HG03521 (cell line): ENCODE measurements at regions not wholly inside any gene's neighbourhood (a gene's known extent, or its start where the extent isn't known, plus 50 kb on each side); places are given as distances from the start of the nearest gene placed in this dataset.
"Not testable (repeated sequence)": the region's sequence is repeated elsewhere in the genome, so short reads cannot be mapped to it uniquely, and the experiment has no call there.

ENCODE experiments used
- ATAC-seq: cut with Tn5 transposase; IDR thresholded peaks from one replicate; pipeline ENCODE4 v1.9.1; 2021; ENCODE audit warnings: mild to moderate bottlenecking, moderate library complexity; ENCODE audit not compliant: unreplicated experiment

DNA sequence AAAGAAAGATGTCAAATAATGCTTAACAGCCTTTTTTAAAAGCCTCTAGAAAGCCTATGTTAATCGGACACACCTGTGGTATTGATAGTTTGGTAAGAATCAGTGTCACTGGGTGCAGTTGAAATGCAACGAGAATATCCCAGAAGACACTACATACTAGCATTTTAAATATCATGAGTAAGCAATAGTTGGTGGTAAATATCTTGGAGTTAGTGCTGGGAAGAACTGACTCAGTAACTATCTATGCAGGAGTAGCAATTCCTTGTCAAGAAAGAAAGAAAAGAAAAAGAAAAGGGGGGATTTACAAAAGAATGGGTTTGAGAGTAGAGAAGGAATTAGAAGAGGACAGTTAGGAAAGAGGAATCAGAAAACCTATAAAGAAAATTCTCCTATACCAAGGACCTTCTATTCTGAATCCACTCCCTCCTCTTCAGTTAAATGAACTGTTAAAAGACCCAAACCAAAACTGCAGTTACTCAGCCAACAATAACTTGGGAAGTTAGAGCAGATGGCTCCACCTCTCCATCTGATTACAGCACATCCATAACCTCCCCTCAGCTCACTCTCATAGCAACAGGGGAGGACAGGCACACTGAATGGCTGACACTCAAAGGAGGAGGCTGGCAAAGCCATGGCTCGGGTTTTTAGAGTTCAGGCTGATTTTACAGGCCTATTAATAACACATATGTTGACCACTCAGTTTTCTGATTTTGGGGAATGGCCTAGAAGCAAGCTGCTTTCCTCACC is 207.6 kb upstream of the MDFIC2 start:
- ATAC-seq = no peak

DNA sequence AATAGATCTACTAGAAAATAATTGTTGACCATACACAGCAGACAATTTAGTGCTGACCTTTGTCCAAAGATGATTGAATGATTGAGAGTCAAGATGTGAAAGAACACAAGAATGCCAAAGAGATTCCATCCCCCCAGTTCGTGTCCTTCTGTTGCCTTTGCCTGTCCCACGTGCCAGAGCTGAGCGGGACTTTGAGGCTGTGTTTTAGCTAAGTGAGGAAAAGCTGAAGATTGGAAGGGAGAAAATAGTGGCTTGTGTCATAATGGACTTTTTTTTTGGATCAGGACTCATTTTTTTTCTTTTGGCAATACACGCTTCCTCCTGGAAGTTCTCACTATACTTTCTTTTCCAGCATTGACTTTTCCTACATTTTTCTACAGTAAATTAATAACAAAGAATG is 206.6 kb upstream of the MDFIC2 start:
- no peak for ATAC-seq

DNA sequence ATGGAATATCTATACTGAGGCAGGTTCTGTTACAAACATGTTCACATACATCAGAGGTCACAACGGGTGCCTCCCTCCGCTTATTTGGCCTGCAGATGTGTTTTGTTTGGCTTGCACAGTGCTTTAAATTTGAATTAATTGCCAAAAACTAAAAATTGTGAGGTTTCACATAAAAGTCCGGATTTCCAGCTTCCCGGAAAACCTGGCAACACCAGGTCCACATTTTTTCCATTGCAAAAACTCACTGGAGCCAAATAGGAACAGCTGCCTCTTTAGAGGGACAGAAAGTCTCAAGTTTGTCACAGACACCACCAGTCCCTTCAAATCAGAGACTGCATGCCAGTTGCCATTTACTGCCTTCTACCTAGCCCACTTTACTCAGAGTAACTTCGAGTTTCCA is 205.9 kb upstream of the MDFIC2 start:
- ATAC-seq = no peak

DNA sequence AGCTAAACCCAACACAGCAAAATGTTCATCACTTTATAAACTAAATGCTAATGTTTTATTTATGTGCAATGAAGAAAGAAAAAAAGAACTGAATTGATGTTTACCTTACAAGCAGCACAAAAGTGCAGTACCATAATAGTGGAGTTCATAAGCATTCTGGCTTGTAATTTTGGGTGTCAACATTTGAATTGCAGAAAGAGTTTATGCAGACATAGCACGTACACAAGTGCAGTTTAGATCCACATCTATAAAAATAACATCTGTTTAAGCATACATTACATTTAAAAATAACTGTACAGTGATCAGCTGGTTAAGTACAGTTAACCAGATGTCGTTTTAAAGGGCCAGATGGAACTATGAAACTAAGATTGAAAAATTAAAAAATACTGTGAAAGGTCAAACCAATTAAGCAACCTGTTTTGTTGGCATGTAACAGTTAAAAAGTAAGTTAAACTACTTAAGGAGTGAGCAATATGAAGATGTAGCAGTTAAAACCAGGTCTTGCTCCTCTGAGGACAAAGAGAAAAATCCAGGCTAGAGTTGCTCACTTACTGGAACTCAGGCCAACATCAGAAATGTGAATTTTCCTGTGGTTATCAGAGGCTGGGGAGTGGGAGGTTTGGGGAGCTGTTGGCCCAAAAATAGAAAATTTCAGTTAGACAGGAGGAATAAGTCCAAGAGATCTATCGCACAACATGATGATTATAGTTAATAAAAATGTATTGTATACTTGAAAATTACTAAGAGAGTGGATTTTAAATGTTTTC is 204.9 kb upstream of the MDFIC2 start:
- ATAC-seq = no peak

DNA sequence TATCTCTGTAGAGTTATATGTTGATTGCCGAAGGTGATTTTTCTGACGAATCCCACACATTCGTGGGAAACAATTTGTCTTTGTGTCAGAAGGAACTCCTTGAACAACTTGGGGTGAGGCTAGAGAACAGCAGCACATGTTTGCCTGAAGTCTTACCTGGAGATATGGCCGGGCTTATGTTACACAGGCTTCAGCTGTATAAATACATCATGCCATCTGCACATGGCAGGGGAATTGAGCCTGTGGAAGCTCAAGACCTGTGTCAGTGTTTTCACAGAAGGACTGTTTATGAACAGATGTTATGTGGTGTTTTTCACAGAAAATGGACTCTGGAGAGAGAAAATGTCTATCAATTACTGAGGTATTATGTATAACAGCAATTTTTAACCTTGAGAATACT is 203.6 kb upstream of the MDFIC2 start:
- no peak for ATAC-seq

DNA sequence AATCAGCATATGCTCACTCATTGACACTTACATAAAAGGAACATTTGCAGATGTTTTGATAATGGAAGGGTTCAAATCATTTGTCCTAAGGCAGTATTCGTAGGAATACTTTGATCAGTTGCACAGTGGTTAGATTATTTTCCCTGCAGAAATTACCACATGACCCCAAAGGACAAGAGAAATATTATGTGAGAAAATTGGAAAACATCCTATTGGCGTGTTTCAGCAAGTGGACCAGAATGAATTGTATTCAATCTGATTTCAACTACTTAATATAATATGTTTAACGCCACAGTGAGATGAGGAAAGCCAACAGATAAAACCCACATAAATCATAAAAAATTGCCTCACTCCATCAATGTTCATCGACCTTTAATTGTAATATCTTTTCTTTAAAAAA is 195.0 kb upstream of the MDFIC2 start:
- ATAC-seq = no peak

DNA sequence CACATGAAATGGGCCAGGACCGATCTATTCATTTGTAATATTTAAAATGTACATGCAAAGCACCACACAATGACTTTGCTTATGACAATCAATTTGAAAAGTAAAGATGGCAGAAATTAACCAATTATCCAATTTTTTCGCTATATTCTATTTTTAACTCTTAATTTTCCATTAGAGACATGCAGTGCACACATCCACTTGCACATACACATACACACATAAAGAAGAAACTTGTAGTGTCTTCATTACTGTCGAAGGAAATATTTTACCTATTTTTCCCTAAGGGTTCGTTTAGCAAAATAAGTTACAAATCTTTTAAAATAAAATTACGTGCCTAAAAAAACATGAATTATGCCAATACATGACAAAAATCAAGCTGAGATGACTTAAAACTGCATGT is 194.3 kb upstream of the MDFIC2 start:
- no peak for ATAC-seq

DNA sequence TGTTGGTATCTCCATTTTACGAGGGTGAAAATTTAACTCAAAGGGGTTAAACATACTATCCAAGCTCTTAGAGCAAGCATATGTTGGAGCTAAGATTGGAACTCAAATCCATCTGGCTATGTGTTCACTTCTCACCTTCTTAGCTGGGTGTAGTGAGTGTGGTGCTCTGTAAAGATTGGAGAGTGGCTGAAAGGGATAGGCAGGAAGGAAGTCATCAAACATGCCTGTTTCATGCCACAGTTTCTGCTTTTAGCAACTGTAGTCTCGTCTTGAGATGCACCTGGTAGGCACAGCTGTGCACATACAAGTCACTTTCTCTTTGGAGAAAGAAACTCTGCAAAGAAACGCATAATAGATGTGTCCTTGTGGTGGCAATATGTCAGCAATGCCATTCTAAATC is 189.1 kb upstream of the MDFIC2 start:
- ATAC-seq = no peak

DNA sequence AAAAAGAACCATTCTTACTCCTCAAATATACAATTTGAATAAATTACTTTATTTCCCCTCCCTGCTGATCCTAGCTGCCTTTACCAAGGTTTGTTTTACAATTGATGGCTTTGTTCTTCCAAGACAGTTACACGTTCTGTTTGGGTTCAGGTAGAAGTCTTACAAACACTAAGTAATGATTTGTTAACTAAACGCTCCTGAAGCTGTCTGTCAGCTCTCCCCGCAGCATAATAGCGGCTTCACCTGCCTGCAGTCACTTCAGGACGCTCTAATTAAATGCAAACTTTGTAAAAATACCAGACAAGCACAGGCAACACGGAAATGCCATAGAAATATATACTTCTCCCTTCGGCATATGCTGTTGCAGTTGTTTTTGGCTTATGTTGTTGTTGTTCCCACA is 176.4 kb upstream of the MDFIC2 start:
- ATAC-seq = no peak

DNA sequence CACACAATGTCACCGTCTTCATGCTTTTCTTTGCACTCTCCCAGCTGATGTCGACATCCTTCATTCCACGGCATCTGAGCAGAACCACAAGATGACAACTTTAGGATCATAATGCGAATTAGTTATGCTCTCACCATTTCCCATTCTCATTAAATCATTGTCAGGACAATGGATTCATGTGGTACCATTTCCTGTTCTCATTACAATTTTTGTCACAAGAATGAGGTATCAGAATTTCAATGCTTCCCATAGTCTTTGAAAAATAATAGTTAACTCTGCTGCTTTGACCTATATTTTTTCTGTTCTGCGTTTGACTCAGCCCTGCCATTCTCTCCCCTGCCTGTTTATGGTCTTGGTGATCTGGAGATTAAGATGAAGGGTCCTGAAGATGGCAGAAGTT is 175.7 kb upstream of the MDFIC2 start:
- ATAC-seq = no peak

DNA sequence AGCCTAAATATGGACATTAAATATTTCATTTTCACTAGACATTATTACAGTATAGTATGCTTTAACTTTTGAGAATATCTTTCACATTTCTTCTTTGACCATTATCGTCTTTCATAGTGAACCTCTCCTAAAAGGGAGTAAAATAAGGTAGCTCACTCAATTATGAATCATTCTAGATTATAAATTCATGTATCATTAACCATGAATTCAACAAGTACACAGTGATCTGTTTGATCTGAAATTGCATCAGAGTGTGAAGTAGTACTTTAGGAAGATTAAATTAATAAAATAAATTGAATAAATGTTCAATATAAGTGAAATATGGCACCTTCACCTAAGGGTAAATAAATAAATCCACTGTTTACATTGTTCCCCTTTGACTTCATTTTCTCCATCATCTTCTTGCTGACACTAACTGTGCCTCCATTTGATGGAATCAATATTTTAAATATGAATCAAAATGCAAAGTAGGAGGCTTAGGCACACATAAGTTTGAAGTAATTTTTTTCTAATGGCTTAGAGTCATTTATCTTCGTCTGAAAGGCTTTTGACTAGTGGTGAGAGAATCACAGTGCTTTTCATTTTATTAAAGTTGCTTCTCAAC is 174.1 kb upstream of the MDFIC2 start:
- ATAC-seq = no peak

DNA sequence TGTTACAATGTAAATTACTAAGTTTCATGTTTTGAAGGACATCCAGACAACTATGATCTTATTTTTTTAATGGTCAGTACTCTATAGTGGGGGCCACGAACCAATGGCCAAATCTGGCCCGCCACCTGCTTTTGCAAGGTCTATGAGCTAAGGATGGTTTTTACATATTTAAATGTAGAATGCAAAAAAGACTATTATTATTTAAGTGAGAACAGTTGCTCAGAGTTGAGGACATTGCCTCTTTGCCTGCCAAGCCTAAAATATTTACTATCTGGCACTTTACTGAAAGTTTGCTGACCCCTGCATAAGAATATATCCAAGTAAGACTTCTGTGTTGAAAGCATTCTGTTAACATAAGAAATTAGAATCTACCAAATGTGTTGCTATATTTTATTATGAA is 163.7 kb upstream of the MDFIC2 start:
- ATAC-seq = no peak

DNA sequence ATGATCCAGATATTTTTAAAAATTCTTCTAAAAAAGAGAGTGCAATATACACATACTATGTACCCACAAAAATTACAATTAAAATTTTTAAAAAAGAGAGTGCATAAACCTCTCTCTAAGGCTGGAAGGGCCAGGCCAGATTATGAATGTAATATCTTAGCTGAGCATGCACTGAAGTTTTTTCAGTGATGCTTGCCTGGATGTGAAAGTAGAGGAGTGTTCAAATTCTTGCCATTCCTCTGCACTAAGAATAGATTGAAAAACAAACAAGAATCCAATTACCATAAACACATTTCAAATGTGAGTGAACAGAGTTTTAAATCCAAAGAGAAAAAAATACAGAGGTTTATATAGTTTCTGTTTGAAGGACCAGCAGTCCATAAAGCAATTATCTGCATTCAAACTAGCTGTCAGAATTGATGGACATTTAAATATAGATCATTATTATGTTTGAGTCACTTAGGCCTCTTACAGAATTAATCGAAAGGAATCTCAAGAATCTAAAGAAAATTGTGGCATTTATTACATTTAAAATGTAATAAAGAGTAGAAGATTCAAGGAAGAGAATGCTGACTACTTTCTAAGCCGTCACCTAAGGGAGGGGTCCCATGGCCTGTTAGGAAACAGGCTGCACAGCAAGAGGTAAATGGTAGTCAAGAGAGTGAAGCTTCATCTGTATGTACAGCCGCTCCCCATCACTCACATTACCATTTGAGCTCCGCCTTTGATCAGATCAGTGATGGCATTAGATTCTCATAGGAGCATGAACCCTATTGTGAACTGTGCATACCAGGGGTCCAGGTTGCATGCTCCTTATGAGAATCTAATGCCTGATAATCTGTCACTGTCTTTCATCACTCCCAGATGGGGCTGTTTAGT is 159.3 kb upstream of the MDFIC2 start:
- ATAC-seq = no peak

DNA sequence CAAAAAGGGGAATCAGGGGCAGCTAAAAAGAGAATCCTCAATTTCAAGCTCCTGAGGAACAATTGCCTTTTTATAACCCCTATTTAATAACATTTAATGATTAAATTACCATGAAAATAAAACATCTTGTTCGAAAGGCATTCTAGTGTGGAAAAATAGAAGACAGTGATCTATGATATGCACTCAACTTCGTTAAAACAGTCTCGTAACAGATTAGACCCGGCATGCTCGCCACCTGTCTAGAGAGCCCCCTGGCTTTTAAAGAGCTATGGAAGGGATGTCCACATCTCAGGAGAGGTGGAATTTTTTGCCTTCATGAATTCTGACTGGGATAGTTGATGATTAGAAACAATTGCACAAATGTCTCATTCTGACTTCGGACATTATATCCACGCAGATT is 153.7 kb upstream of the MDFIC2 start:
- no peak for ATAC-seq

DNA sequence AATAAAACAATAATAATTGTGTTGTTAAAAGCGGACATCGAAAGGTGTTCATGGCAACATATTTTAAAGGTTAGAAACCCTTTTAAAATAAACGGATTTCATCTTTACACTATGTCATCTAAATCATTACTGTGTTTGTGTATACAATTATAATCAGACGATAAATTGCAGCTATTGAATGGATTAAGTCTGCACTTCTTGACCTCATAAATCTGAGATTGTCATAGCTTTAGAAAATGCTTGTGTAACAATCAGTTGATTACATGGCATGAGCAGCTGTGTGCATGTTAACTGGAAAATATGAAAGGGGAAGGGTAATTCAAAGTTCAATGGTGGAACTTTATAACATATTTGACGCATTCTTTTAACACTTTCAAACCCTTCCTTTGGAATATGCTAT is 152.4 kb upstream of the MDFIC2 start:
- ATAC-seq = no peak

DNA sequence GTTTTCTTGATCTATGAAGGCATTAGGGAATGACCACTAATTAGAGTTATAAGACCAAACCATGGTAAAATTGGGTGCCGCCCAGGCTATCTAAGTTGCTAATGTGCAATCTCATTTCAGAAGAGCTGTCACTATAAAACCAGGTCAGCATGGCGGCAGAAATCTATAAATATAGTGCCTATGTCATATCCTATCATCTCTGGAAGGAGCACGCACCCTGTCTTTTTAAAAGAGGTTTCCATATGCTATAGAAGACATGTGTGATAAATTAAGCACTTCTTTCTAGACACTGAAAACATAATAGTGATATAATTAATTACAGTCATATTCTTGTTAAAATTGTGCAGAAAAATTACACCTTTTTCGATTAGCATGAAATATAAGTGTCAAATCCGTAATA is 152.0 kb upstream of the MDFIC2 start:
- no peak for ATAC-seq

DNA sequence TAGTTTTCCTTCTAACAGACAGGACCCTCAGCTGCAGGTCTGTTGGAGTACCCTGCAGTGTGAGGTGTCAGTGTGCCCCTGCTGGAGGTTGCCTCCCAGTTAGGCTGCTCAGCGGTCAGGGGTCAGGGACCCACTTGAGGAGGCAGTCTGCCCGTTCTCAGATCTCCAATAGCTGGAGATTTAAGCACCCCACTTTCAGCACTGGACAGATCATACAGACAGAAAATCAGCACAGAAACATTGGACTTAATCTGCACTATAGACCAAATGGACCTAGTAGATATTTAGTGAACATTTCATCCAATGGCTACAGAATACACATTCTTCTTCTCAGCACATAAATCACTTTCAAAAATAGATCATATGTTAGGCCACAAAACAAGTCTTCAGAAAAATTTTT is 137.8 kb upstream of the MDFIC2 start:
- not testable (repeated sequence) for ATAC-seq

DNA sequence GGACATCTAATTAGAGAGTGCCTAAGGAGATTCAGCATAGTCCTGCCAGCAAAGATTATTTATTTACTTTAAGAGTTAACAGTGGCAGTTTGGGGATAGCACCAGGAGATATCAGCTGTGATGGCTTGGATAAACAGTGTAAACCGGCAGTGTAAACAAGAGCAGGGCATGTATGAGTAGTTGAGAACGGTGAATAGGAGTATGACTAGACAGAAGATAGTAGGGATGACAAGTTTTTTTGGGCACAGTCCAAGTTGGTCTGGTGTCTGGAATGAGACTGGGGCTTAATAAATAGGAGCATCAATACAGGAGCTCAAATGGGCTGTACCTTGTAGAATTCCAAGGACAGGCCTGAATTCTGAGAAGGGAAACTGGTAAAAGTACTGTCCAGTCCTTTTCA is 123.0 kb upstream of the MDFIC2 start:
- not testable (repeated sequence) for ATAC-seq

DNA sequence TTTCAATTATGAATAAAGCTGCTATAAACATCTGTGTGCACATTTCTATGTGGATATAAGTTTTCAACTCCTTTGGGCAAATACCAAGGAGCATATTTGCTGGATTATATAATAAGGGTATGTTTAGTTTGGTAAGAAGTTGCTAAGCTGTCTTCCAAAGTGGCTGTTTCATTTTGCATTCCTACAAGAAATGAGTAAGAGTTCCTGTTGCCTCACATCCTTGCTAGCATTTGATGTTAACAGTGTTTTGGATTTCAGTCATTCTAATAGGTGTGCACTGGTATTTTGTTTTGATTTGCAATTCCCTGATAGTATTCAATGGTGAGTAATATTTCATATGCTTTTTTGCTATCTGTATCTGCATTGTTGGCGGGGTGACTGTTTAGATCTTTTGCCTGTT is 120.7 kb upstream of the MDFIC2 start:
- no peak for ATAC-seq

DNA sequence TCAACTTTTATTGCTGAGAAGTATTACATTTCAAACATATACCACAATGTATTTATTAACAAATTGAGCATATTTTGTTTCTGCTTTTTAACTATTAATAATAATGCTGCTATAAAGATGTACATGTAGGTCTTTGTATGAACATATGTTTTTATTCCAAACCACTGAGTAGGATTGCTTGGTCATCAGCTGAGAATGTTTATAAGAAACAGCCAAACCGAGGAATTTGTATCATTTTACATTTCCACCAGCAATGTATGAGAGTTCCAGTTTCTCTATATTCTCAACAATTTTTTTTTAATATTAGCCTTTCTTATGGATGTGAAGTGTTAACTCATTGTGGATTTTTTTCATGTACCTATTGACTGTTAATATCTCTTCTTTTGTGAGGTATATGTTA is 119.5 kb upstream of the MDFIC2 start:
- ATAC-seq = no peak

DNA sequence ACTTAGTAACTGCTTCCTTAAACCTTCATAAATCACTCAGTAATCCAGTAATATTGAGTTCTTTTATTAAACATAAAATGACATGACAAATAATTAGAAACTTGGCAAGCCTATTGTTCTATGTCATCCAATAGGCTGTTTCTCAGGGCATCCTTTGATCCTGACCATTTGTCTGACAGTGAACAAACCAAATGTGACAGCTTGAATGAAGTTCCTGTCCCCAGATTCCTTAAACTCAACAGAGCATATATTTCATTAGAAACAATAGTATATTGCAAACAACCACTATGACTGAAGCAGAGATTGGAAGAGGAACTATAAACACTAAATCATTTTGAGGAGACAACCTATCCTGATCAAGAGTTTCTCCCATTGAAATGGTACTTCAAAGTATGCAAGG is 113.6 kb upstream of the MDFIC2 start:
- no peak for ATAC-seq
